Endothelial cell of umbilical vein (primary cell): ENCODE measurements at regions not wholly inside any gene's neighbourhood (a gene's known extent, or its start where the extent isn't known, plus 50 kb on each side); places are given as distances from the start of the nearest gene placed in this dataset.

Experiments
- BruUV-seq: library from RNA; stranded (reverse); fragments of 400-500 nt; replicated peaks from 2 replicates; lab custom pipeline; 2021; lab: Mats Ljungman, UMichigan
- CTCF ChIA-PET: fragments of 300-600, 350-600 bp; sonication (Branson Sonifier 250); formaldehyde crosslinking; loops from one replicate; lab custom pipeline; 2021; ENCODE audit warnings: antibody characterized with exemption, inconsistent platforms; lab: Charles Lee
- POLR2A ChIA-PET: fragments of 300-600, 350-600 bp; sonication (Branson Sonifier 250); formaldehyde crosslinking; loops from one replicate; lab custom pipeline; 2021; ENCODE audit warnings: antibody characterized with exemption, inconsistent platforms; lab: Charles Lee
- DNase-seq: peaks from one replicate; pipeline ENCODE4 v3.0.0-alpha.2; 2011; ENCODE audit warnings: low read depth, low spot score
- FAIRE-seq: peaks from 2 replicates; lab custom pipeline; 2011; peaks lifted over from hg19 to GRCh38; lab: Jason Lieb, UNC
- H2AFZ ChIP-seq: 2 replicates; pipeline ENCODE4 v1.6.0; 2012; ENCODE audit warnings: low read depth, low read length, control low read depth, inconsistent platforms
- H3K27ac ChIP-seq: 2 replicates; pipeline ENCODE4 v1.5.1; 2011; ENCODE audit warnings: low read depth, mild to moderate bottlenecking, control low read depth, low read length, moderate library complexity; ENCODE audit not compliant: insufficient read depth
- H3K27me3 ChIP-seq, 2 experiments: 2 replicates each; pipeline versions ENCODE4 v1.6.0 to v1.6.1; 2011; ENCODE audit warnings: low read length in 2 of 2, mixed read lengths in 1 of 2; ENCODE audit not compliant: control insufficient read depth in 2 of 2, insufficient read depth in 2 of 2
- H3K36me3 ChIP-seq, 2 experiments: 2 replicates in 1 of 2; 3 replicates in 1 of 2; pipeline ENCODE4 v1.5.1; 2011; ENCODE audit warnings: low read length in 2 of 2, mild to moderate bottlenecking in 1 of 2, moderate library complexity in 1 of 2; ENCODE audit not compliant: control insufficient read depth in 2 of 2, insufficient read depth in 2 of 2; ENCODE audit errors: extremely low read depth in 1 of 2
- H3K4me1 ChIP-seq: 3 replicates; pipeline ENCODE4 v1.5.1; 2011; ENCODE audit warnings: mild to moderate bottlenecking, low read length; ENCODE audit not compliant: control insufficient read depth, insufficient read depth; ENCODE audit errors: extremely low read depth
- H3K4me2 ChIP-seq: 2 replicates; pipeline ENCODE4 v1.6.1; 2011; ENCODE audit warnings: low read length, control low read depth, mixed read lengths; ENCODE audit not compliant: insufficient read depth
- H3K4me3 ChIP-seq, 3 experiments: fragments of 200-600 bp in 1 of 3; sonication (generic), shearing (Covaris generic) in 1 of 3; replicated peaks in 1 of 3; 2 replicates each; pipeline ENCODE4 v1.5.1; 2011 to 2016; ENCODE audit warnings: control low read depth in 3 of 3, low read length in 3 of 3, mild to moderate bottlenecking in 2 of 3, inconsistent platforms in 1 of 3, low read depth in 1 of 3, moderate library complexity in 1 of 3; ENCODE audit not compliant: insufficient read depth in 1 of 3
- H3K79me2 ChIP-seq: 2 replicates; pipeline ENCODE4 v1.6.0; 2012; ENCODE audit warnings: low read length, inconsistent platforms; ENCODE audit not compliant: control insufficient read depth, insufficient read depth
- H3K9ac ChIP-seq: replicated peaks from 2 replicates; pipeline ENCODE3; 2011; ENCODE audit warnings: low read length, control low read depth; ENCODE audit not compliant: insufficient read depth; ENCODE audit errors: extremely low read depth
- H3K9me1 ChIP-seq: replicated peaks from 3 replicates; pipeline ENCODE4 v1.6.0; 2011; ENCODE audit warnings: mild to moderate bottlenecking, low read length; ENCODE audit not compliant: control insufficient read depth, insufficient read depth; ENCODE audit errors: extremely low read depth
- H3K9me3 ChIP-seq: replicated peaks from 2 replicates; pipeline ENCODE4 v1.5.1; 2012; ENCODE audit warnings: low read length, inconsistent platforms; ENCODE audit not compliant: control insufficient read depth, insufficient read depth
- H4K20me1 ChIP-seq: replicated peaks from 2 replicates; pipeline ENCODE3; 2011; ENCODE audit warnings: mild to moderate bottlenecking, low read length; ENCODE audit not compliant: control insufficient read depth, insufficient read depth; ENCODE audit errors: extremely low read depth
- EZH2 ChIP-seq: IDR thresholded peaks from 2 replicates; pipeline ENCODE4 v1.6.1; 2012; ENCODE audit warnings: borderline replicate concordance, low read depth, mild to moderate bottlenecking, moderate library complexity, low read length, inconsistent platforms; ENCODE audit not compliant: severe bottlenecking
- FOS ChIP-seq: IDR thresholded peaks from 2 replicates; pipeline ENCODE4 v1.6.1; 2011; ENCODE audit warnings: mild to moderate bottlenecking, low read length, moderate library complexity, borderline replicate concordance; ENCODE audit not compliant: insufficient read depth
- GATA2 ChIP-seq: IDR thresholded peaks from 2 replicates; pipeline ENCODE4 v1.7.0; 2011; ENCODE audit warnings: low read depth, mild to moderate bottlenecking, moderate library complexity, mixed read lengths, low read length; ENCODE audit not compliant: insufficient read length, insufficient read depth
- JUN ChIP-seq: IDR thresholded peaks from 2 replicates; pipeline ENCODE4 v1.6.1; 2011; ENCODE audit warnings: borderline replicate concordance, low read depth; ENCODE audit not compliant: insufficient read length, insufficient read depth
- MYC ChIP-seq: IDR thresholded peaks from one replicate; pipeline ENCODE4 v1.6.1; 2011; ENCODE audit warnings: mild to moderate bottlenecking, low read depth, low read length
- POLR2A ChIP-seq: IDR thresholded peaks from 2 replicates; pipeline ENCODE4 v1.6.1; 2012; ENCODE audit warnings: low read depth, mild to moderate bottlenecking, control low read depth, low read length
- POLR2AphosphoS5 ChIP-seq: IDR thresholded peaks from 2 replicates; pipeline ENCODE4 v1.6.1; 2012; ENCODE audit warnings: low read depth, mild to moderate bottlenecking, control low read depth, low read length, moderate library complexity; ENCODE audit not compliant: insufficient read depth
- dilution Hi-C: fragments of 300-500 bp; cut with MboI; formaldehyde crosslinking; loops from one replicate; pipeline ENCODE4 v1.15.0; 2019; ENCODE audit warnings: low sequenced_read_pairs; ENCODE audit not compliant: extremely low pct_ligation_motif_present
- intact Hi-C: fragments of 100-400 bp; cut with micrococcal nuclease; formaldehyde crosslinking; loops from one replicate; pipeline ENCODE4 v1.10.0; 2022
- TF ChIP-seq, protein P1 (sequence below): IDR thresholded peaks from 2 replicates; pipeline ENCODE4 v1.6.1; 2011; ENCODE audit not compliant: insufficient read depth, insufficient read length
- TF ChIP-seq, protein P2 (sequence below), 2 donors: IDR thresholded peaks; 1 replicate in 1 of 2; 2 replicates in 1 of 2; pipeline ENCODE4 v1.5.1; 2011; ENCODE audit warnings: low read length in 2 of 2, mild to moderate bottlenecking in 2 of 2, moderate library complexity in 2 of 2, control low read depth in 1 of 2, inconsistent platforms in 1 of 2, low read depth in 1 of 2; ENCODE audit not compliant: insufficient read depth in 1 of 2; ENCODE audit errors: extremely low read depth in 1 of 2

DNA sequence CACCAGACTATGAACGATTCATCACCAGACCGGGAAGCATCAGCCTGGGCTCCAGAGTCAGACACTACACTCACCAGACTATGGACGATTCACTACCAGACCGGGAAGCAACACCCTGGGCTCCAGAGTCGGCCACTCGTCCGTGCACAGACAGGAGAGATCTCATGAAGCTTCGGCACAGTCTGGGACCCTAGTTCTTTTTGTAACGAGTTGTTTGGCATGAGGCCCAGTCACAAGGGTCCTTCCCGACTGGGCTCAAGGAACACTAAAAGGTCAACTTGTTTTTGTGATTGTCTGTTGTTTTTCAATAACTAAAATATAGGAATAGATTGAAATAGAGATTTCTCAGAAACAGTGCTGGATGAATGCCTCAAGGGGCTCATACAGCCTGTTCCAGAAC is 1141.6 kb upstream of the MIR17HG start:
- no peak for FAIRE-seq
- Histone ChIP-seq H4K20me1 (no peaks in the 10 kb centered on the region), H3K27me3 (no peaks in the 10 kb centered on the region), H3K27ac (no peak overlapping the region), H3K4me2 (no peak overlapping the region), H3K9me1 (no peaks in the 10 kb centered on the region), H2AFZ (no peak overlapping the region), H3K9ac (no peak overlapping the region), H3K36me3 (no peaks in the 10 kb centered on the region), H3K4me1 (no peaks in the 10 kb centered on the region), H3K9me3 (no peaks in the 10 kb centered on the region), H3K4me3 (no peak overlapping the region), H3K79me2 (no peaks in the 10 kb centered on the region)
- no peak for DNase-seq
- ChIA-PET POLR2A (no interaction called here), CTCF (no interaction called here)
- dilution Hi-C loops: no loop called here
- no TSS peak for BruUV-seq
- intact Hi-C loops: no loop called here
- TF ChIP-seq POLR2A (no peak), GATA2 (no peak), MYC (no peak), FOS (no peak), EZH2 (no peak), JUN (no peak)
- TF ChIP-seq, protein P1, sequence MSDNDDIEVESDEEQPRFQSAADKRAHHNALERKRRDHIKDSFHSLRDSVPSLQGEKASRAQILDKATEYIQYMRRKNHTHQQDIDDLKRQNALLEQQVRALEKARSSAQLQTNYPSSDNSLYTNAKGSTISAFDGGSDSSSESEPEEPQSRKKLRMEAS: no peak

DNA sequence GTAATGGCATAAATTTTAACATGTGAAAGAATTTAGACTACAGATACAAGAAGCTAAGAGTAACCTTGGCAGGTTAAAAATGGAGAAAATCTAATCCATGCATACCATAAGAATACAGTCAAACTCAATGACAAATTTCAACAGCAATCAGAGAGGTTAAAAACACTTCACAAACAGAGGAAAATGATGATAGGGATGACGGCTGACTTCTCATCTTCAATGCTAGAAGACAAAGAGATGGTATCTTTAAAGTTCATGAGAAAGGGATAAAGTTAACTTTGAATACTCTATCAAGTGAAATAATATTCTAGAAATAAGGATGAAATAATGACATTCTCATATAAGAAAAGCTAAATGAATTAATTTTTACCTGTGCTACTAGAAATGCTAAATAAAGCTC is 1130.2 kb upstream of the MIR17HG start:
- DNase-seq (no peak), FAIRE-seq (no peak)
- Histone ChIP-seq H3K4me3 (no peak overlapping the region), H2AFZ (no peak overlapping the region), H3K27ac (no peak overlapping the region), H3K4me1 (no peaks in the 10 kb centered on the region), H3K9me1 (no peaks in the 10 kb centered on the region), H3K27me3 (no peaks in the 10 kb centered on the region), H4K20me1 (no peaks in the 10 kb centered on the region), H3K9me3 (no peaks in the 10 kb centered on the region), H3K36me3 (no peaks in the 10 kb centered on the region), H3K9ac (no peak overlapping the region), H3K79me2 (no peaks in the 10 kb centered on the region), H3K4me2 (no peak overlapping the region)
- no TSS peak for BruUV-seq
- intact Hi-C loops: no loop called here
- dilution Hi-C loops: no loop called here
- TF ChIP-seq FOS (no peak), GATA2 (no peak), MYC (no peak), JUN (no peak), POLR2A (no peak), EZH2 (no peak), POLR2AphosphoS5 (no peak)
- TF ChIP-seq, protein P1: no peak
- TF ChIP-seq, protein P2, sequence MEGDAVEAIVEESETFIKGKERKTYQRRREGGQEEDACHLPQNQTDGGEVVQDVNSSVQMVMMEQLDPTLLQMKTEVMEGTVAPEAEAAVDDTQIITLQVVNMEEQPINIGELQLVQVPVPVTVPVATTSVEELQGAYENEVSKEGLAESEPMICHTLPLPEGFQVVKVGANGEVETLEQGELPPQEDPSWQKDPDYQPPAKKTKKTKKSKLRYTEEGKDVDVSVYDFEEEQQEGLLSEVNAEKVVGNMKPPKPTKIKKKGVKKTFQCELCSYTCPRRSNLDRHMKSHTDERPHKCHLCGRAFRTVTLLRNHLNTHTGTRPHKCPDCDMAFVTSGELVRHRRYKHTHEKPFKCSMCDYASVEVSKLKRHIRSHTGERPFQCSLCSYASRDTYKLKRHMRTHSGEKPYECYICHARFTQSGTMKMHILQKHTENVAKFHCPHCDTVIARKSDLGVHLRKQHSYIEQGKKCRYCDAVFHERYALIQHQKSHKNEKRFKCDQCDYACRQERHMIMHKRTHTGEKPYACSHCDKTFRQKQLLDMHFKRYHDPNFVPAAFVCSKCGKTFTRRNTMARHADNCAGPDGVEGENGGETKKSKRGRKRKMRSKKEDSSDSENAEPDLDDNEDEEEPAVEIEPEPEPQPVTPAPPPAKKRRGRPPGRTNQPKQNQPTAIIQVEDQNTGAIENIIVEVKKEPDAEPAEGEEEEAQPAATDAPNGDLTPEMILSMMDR (IDR thresholded peaks at IDR 0.05; ENCODE audit: extremely low read depth in 1 of 2, insufficient read depth in 1 of 2, low read depth in 1 of 2, low read length in 2 of 2): no peak
- ChIA-PET POLR2A (no interaction called here), CTCF (no interaction called here)
